Ascending aorta (tissue), 2 donors: ENCODE measurements at regions not wholly inside any gene's neighbourhood (a gene's known extent, or its start where the extent isn't known, plus 50 kb on each side); places are given as distances from the start of the nearest gene placed in this dataset.

Experiments
- DNase-seq, 2 donors: peaks; one replicate each; pipeline ENCODE4 v3.0.0-alpha.2; 2019; ENCODE audit warnings: low spot score in 2 of 2
- H3K27ac ChIP-seq, 2 donors: fragments of 200-600 bp; sonication (generic); one replicate each; pipeline ENCODE4 v1.5.1; 2016 to 2017; ENCODE audit warnings: mild to moderate bottlenecking in 1 of 2
- H3K27me3 ChIP-seq: fragments of 200-600 bp; sonication (generic); one replicate; pipeline ENCODE4 v1.5.1; 2017
- H3K36me3 ChIP-seq, 2 donors: fragments of 200-600 bp; sonication (generic); one replicate each; pipeline ENCODE4 v1.5.1; 2016
- H3K4me1 ChIP-seq, 2 donors: fragments of 200-600 bp; sonication (generic); one replicate each; pipeline ENCODE4 v1.5.1; 2016 to 2017; ENCODE audit warnings: mild to moderate bottlenecking in 1 of 2
- H3K4me3 ChIP-seq, 2 donors: fragments of 200-600 bp; sonication (generic); one replicate each; pipeline ENCODE4 v1.5.1; 2016 to 2017; ENCODE audit warnings: mild to moderate bottlenecking in 1 of 2
- H3K9me3 ChIP-seq, 2 donors: fragments of 200-600 bp; sonication (generic); one replicate each; pipeline ENCODE4 v1.5.1; 2016
- intact Hi-C: fragments of 100-400 bp; cut with DNase I; formaldehyde crosslinking; loops from one replicate; pipeline ENCODE4 v1.15.1; 2023
- TF ChIP-seq, protein P1 (sequence below), 3 experiments: fragments of 200-600 bp in 2 of 3; fragments of 450-650 bp in 1 of 3; sonication (generic) in 2 of 3; IDR thresholded peaks; one replicate each; pipeline ENCODE4 v1.5.1; 2016 to 2019; ENCODE audit warnings: antibody characterized with exemption in 3 of 3, mild to moderate bottlenecking in 1 of 3, moderate library complexity in 1 of 3

DNA sequence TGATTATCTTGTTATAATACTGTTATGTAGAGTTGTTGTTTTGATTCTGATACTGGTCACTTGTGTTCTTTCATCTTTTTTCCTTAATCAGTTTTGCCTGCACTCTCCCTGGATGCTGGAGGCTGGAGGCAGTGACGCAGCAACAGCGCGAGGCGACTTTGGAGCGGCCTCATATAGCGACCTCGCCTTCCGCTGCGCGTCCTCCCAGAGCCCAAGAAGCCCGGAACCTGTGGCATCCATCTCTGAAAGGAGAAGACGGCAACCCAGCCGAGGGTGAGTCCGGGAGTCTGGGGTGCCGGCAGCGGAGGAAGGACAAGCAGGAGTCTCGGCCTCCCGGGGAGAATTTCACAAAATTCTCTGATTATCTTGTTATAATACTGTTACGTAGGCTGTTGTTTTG is 161.2 kb downstream of the ZNF33B start:
- no peak overlapping the region for H3K4me3 ChIP-seq
- H3K27me3 ChIP-seq, result no peaks in the 10 kb centered on the region
- no peaks in the 10 kb centered on the region for H3K36me3 ChIP-seq
- TF ChIP-seq, protein P1, sequence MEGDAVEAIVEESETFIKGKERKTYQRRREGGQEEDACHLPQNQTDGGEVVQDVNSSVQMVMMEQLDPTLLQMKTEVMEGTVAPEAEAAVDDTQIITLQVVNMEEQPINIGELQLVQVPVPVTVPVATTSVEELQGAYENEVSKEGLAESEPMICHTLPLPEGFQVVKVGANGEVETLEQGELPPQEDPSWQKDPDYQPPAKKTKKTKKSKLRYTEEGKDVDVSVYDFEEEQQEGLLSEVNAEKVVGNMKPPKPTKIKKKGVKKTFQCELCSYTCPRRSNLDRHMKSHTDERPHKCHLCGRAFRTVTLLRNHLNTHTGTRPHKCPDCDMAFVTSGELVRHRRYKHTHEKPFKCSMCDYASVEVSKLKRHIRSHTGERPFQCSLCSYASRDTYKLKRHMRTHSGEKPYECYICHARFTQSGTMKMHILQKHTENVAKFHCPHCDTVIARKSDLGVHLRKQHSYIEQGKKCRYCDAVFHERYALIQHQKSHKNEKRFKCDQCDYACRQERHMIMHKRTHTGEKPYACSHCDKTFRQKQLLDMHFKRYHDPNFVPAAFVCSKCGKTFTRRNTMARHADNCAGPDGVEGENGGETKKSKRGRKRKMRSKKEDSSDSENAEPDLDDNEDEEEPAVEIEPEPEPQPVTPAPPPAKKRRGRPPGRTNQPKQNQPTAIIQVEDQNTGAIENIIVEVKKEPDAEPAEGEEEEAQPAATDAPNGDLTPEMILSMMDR (IDR thresholded peaks at IDR 0.05), result no peak
- no peak for DNase-seq
- intact Hi-C loops, result no loop called here
- H3K4me1 ChIP-seq, result no peaks in the 10 kb centered on the region
- H3K27ac ChIP-seq, result no peak overlapping the region
- H3K9me3 ChIP-seq, result no peaks in the 10 kb centered on the region

DNA sequence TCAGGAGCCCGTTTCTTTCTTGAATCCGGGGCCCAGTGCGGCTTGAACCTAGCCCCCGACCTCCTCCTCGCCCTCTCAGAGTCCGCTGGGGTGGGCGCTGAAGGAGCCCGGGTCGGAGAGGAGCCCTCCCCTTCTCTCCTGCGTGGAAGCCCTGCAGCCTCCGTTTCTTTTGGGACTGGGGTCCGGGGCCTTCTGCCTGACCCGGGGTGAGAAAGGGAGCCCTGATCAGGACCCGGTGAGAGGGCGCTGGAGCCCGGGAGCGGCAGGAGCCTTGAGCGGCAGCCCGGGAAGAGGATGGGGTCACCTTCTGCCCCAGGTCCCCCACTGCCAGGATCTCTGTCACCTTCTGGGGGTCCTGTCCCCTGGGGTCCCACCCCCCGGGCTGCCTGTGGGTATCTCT is 162.3 kb downstream of the ZNF33B start:
- Histone ChIP-seq H3K4me1 (no peaks in the 10 kb centered on the region), H3K36me3 (no peaks in the 10 kb centered on the region), H3K9me3 (no peaks in the 10 kb centered on the region), H3K27me3 (no peaks in the 10 kb centered on the region), H3K4me3 (peak overlapping the region; percentile 22 to 75), H3K27ac (peak overlapping the region in 1 of 2 donors; percentile 2)
- TF ChIP-seq, protein P1 (IDR thresholded peaks at IDR 0.05), result no peak
- no peak for DNase-seq
- intact Hi-C loops, result no loop called here

DNA sequence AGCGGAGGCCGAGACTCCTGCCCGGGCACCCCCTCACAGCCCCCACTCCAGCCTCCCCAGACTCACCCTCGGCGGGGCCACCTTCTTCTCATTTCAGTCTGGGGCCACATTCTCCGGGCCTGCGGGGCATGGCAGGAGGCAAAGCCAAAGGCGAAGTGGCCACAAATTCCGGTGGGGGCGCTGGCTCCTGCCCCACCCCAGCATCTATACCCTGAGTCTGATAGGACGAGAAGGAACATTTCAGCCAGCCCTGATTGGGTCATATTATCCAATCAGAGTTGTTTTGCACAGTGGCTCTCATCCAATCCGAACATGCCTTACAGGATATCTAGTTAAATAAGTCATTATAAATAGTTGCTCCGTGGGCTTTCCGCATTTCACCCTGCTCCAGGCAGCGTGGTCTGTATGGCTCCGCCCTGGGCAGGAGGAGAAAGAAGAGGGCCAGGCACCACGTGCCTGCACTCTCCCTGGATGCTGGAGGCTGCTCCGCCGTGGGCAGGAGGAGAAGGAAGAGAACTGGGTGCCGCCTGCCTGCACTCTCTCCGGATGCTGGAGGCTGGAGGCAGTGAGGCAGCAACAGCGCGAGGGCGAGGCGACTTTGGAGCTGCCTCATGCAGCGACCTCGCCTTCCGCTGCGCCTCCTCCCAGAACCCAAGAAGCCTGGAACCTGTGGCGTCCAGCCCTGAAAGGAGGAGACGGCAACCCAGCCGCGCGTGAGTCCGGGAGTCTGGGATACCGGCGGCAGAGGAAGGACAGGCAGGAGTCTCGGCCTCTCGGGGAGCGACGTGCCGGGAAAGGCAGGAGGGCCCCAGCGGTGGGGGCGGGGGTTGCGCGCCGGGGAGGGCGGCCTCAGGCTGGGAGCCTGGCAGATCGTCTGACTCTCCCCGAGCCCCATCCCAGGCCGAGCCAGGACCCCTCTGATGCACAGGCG is 162.9 kb downstream of the ZNF33B start:
- DNase-seq, result no peak
- no peaks in the 10 kb centered on the region for H3K4me1 ChIP-seq
- peak overlapping the region; percentile 22 to 75 for H3K4me3 ChIP-seq
- H3K36me3 ChIP-seq, result no peaks in the 10 kb centered on the region
- H3K27ac ChIP-seq, result peak overlapping the region in 1 of 2 donors; percentile 2
- TF ChIP-seq, protein P1 (IDR thresholded peaks at IDR 0.05), result no peak
- intact Hi-C loops, result no loop called here
- no peaks in the 10 kb centered on the region for H3K27me3 ChIP-seq
- no peaks in the 10 kb centered on the region for H3K9me3 ChIP-seq

DNA sequence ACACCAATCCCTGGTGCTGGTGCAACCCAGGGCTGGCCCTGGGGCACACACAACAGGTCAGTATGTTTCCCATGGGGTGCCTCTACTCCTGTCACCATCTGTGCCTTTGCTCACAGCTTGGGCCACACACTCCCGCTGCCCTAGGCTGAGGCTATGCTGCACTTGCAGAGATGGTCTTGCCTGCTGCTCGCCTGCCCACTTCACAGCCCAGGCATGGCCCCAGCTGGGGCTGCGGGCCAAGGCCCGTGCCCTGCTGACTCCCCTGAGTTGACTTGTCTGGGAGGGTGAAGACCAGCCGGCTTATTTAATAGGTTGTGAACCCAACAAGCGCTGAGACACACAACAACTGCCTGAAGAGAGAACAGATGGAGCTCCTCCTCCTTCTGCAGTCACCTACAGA is 184.1 kb downstream of the ZNF33B start:
- TF ChIP-seq, protein P1 (IDR thresholded peaks at IDR 0.05), result no peak
- Histone ChIP-seq H3K9me3 (no peaks in the 10 kb centered on the region), H3K27me3 (no peaks in the 10 kb centered on the region), H3K4me1 (no peaks in the 10 kb centered on the region), H3K27ac (no peak overlapping the region), H3K4me3 (no peak overlapping the region), H3K36me3 (no peaks in the 10 kb centered on the region)
- DNase-seq, result no peak
- intact Hi-C loops, result no loop called here

DNA sequence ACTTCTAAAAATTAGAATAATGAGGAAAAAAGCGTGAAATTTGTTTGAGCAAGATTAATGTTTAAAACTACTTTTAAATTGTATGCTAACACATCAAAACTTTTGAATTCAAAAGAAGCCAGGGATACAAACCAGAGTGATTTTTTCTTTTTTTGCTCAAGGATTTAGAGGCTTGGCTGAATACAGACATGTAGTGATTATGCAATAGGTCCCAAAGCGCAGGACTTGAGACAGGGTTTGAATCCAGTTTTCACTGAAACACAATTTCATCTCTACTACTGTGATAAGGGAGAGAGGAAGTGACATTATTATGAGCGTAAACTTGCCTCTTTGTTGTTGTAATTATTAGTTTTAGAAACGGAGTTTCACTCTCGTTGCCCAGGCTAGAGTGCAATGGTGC is 207.3 kb downstream of the ZNF33B start:
- no peaks in the 10 kb centered on the region for H3K27me3 ChIP-seq
- TF ChIP-seq, protein P1 (IDR thresholded peaks at IDR 0.05), result no peak
- H3K9me3 ChIP-seq, result peaks cover 0 to 6% of the 10 kb centered on the region in 2 donors
- intact Hi-C loops, result no loop called here
- no peaks in the 10 kb centered on the region for H3K4me1 ChIP-seq
- no peak overlapping the region for H3K4me3 ChIP-seq
- H3K27ac ChIP-seq, result no peak overlapping the region
- no peak for DNase-seq
- H3K36me3 ChIP-seq, result no peaks in the 10 kb centered on the region
